Neural cell (in vitro differentiated cells): ENCODE measurements at regions not wholly inside any gene's neighbourhood (a gene's known extent, or its start where the extent isn't known, plus 50 kb on each side); places are given as distances from the start of the nearest gene placed in this dataset.

Source experiments
- EP300 ChIP-seq: fragments of 450-650 bp; conservative IDR thresholded peaks from 2 replicates; pipeline ENCODE4 v1.6.1; 2014; ENCODE audit warnings: antibody characterized with exemption, mild to moderate bottlenecking, moderate library complexity; ENCODE audit not compliant: poor library complexity, severe bottlenecking
- EZH2 ChIP-seq: fragments of 200-600, 300-800 bp; shearing (Covaris generic), sonication (generic); IDR thresholded peaks from 2 replicates; pipeline ENCODE4 v1.6.1; 2014; ENCODE audit warnings: antibody characterized with exemption, low read length, borderline replicate concordance, mild to moderate bottlenecking; ENCODE audit not compliant: insufficient read depth, poor library complexity, severe bottlenecking
- POLR2AphosphoS5 ChIP-seq: IDR thresholded peaks from 2 replicates; pipeline ENCODE4 v1.6.1; 2012
- RAD21 ChIP-seq: fragments of 450-650 bp; conservative IDR thresholded peaks from 2 replicates; pipeline ENCODE4 v1.6.1; 2014; ENCODE audit warnings: antibody characterized with exemption, mild to moderate bottlenecking, moderate library complexity
- SMC3 ChIP-seq: fragments of 450-650 bp; conservative IDR thresholded peaks from 2 replicates; pipeline ENCODE4 v1.6.1; 2014; ENCODE audit warnings: antibody characterized with exemption, mild to moderate bottlenecking, moderate library complexity; ENCODE audit not compliant: poor library complexity
- TF ChIP-seq, protein P1 (sequence below): IDR thresholded peaks from 2 replicates; pipeline ENCODE4 v1.6.1; 2012; ENCODE audit warnings: borderline replicate concordance
- TF ChIP-seq, protein P2 (sequence below): fragments of 450-650 bp; IDR thresholded peaks from 2 replicates; pipeline ENCODE4 v1.5.1; 2014; ENCODE audit warnings: antibody characterized with exemption, mild to moderate bottlenecking, moderate library complexity; ENCODE audit not compliant: poor library complexity, severe bottlenecking

DNA sequence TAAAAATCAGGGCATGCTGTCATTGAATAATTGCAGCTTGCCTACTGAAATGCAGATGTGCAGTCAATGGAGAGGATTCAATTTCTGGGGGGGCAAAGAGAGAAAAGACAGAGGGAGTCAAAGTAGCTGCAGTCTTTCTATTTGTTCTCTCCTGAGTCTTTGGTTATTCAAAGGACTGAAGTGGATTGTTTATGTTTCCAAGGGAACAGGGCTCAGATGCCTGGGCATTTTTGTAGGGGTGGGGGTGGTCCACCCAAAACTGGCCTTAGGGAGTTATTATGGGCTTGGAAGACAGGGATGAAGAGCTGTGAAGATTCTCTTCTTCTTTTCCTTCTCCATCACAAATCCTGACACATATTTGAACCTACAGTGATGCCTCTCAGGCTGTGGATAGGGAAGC is 408.8 kb upstream of the DAB1 start:
- TF ChIP-seq, protein P1, sequence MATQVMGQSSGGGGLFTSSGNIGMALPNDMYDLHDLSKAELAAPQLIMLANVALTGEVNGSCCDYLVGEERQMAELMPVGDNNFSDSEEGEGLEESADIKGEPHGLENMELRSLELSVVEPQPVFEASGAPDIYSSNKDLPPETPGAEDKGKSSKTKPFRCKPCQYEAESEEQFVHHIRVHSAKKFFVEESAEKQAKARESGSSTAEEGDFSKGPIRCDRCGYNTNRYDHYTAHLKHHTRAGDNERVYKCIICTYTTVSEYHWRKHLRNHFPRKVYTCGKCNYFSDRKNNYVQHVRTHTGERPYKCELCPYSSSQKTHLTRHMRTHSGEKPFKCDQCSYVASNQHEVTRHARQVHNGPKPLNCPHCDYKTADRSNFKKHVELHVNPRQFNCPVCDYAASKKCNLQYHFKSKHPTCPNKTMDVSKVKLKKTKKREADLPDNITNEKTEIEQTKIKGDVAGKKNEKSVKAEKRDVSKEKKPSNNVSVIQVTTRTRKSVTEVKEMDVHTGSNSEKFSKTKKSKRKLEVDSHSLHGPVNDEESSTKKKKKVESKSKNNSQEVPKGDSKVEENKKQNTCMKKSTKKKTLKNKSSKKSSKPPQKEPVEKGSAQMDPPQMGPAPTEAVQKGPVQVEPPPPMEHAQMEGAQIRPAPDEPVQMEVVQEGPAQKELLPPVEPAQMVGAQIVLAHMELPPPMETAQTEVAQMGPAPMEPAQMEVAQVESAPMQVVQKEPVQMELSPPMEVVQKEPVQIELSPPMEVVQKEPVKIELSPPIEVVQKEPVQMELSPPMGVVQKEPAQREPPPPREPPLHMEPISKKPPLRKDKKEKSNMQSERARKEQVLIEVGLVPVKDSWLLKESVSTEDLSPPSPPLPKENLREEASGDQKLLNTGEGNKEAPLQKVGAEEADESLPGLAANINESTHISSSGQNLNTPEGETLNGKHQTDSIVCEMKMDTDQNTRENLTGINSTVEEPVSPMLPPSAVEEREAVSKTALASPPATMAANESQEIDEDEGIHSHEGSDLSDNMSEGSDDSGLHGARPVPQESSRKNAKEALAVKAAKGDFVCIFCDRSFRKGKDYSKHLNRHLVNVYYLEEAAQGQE: no peak
- TF ChIP-seq, protein P2, sequence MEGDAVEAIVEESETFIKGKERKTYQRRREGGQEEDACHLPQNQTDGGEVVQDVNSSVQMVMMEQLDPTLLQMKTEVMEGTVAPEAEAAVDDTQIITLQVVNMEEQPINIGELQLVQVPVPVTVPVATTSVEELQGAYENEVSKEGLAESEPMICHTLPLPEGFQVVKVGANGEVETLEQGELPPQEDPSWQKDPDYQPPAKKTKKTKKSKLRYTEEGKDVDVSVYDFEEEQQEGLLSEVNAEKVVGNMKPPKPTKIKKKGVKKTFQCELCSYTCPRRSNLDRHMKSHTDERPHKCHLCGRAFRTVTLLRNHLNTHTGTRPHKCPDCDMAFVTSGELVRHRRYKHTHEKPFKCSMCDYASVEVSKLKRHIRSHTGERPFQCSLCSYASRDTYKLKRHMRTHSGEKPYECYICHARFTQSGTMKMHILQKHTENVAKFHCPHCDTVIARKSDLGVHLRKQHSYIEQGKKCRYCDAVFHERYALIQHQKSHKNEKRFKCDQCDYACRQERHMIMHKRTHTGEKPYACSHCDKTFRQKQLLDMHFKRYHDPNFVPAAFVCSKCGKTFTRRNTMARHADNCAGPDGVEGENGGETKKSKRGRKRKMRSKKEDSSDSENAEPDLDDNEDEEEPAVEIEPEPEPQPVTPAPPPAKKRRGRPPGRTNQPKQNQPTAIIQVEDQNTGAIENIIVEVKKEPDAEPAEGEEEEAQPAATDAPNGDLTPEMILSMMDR: no peak
- TF ChIP-seq SMC3 (no peak), EP300 (no peak), EZH2 (no peak), RAD21 (no peak), POLR2AphosphoS5 (no peak)
